SK-N-SH (cell line): ENCODE measurements at regions not wholly inside any gene's neighbourhood (a gene's known extent, or its start where the extent isn't known, plus 50 kb on each side); places are given as distances from the start of the nearest gene placed in this dataset.

ENCODE experiments used
- CTCF ChIA-PET: fragments of 300-600, 350-600 bp; formaldehyde crosslinking; extraction: SDS; loops from one replicate; lab custom pipeline; 2021; lab: Yijun Ruan, JAX
- POLR2A ChIA-PET: fragments of 350-600 bp; sonication (Branson Sonifier 250); formaldehyde crosslinking; extraction: SDS; loops from one replicate; lab custom pipeline; 2020; ENCODE audit warnings: antibody characterized with exemption, inconsistent platforms; lab: Yijun Ruan, JAX
- DNase-seq: peaks from one replicate; pipeline ENCODE4 v3.0.0; 2012
- H2AFZ ChIP-seq: fragments of 200-600 bp; sonication (generic); 2 replicates; pipeline ENCODE4 v1.8.1; 2016; ENCODE audit warnings: antibody characterized with exemption, mild to moderate bottlenecking, low read depth
- H3F3A ChIP-seq: fragments of 200-600 bp; sonication (generic); replicated peaks from 2 replicates; pipeline ENCODE3; 2016; ENCODE audit warnings: antibody characterized with exemption, mild to moderate bottlenecking; ENCODE audit not compliant: insufficient read depth
- H3K27ac ChIP-seq, 2 experiments: fragments of 200-500 bp in 1 of 2; fragments of 200-600 bp in 1 of 2; sonication (Bioruptor generic) in 1 of 2; sonication (generic), shearing (Covaris generic) in 1 of 2; 2 replicates each; pipeline versions ENCODE4 v1.5.1 to v1.6.1; 2014 to 2016; ENCODE audit warnings: low read depth in 2 of 2, inconsistent platforms in 1 of 2, low read length in 1 of 2, mild to moderate bottlenecking in 1 of 2, mixed read lengths in 1 of 2
- H3K27me3 ChIP-seq: fragments of 200-600 bp; sonication (generic), shearing (Covaris generic); 2 replicates; pipeline ENCODE4 v1.6.1; 2016; ENCODE audit warnings: mixed run types; ENCODE audit not compliant: insufficient read depth
- H3K36me3 ChIP-seq, 2 experiments: fragments of 200-500 bp in 1 of 2; fragments of 200-600 bp in 1 of 2; sonication (Bioruptor generic) in 1 of 2; sonication (generic) in 1 of 2; replicated peaks in 1 of 2; 2 replicates each; pipeline versions ENCODE3 to v1.5.1; 2014 to 2016; ENCODE audit warnings: low read length in 1 of 2, mild to moderate bottlenecking in 1 of 2; ENCODE audit not compliant: insufficient read depth in 2 of 2, control insufficient read depth in 1 of 2
- H3K4me1 ChIP-seq, 2 experiments: fragments of 200-500 bp in 1 of 2; fragments of 200-600 bp in 1 of 2; sonication (Bioruptor generic) in 1 of 2; sonication (generic), shearing (Covaris generic) in 1 of 2; 2 replicates each; pipeline versions ENCODE4 v1.5.1 to v1.6.1; 2014 to 2016; ENCODE audit warnings: low read depth in 1 of 2, low read length in 1 of 2, mixed run types in 1 of 2; ENCODE audit not compliant: insufficient read depth in 2 of 2, control insufficient read depth in 1 of 2
- H3K4me2 ChIP-seq: fragments of 200-600 bp; sonication (generic), shearing (Covaris generic); 2 replicates; pipeline ENCODE4 v1.6.1; 2017; ENCODE audit warnings: mixed run types
- H3K4me3 ChIP-seq, 2 experiments: fragments of 200-500 bp in 1 of 2; fragments of 200-600 bp in 1 of 2; sonication (Bioruptor generic) in 1 of 2; sonication (generic), shearing (Covaris generic) in 1 of 2; 2 replicates each; pipeline versions ENCODE4 v1.5.1 to v1.8.1; 2014 to 2016; ENCODE audit warnings: low read depth in 2 of 2, inconsistent platforms in 1 of 2, low read length in 1 of 2, mild to moderate bottlenecking in 1 of 2, mixed read lengths in 1 of 2, moderate library complexity in 1 of 2
- H3K79me2 ChIP-seq: fragments of 200-600 bp; sonication (generic); 2 replicates; pipeline ENCODE4 v1.8.1; 2017; ENCODE audit warnings: mild to moderate bottlenecking; ENCODE audit not compliant: insufficient read depth
- H3K9ac ChIP-seq: fragments of 200-600 bp; sonication (generic); 2 replicates; pipeline ENCODE4 v1.6.1; 2017; ENCODE audit warnings: mixed run types
- H3K9me2 ChIP-seq: fragments of 200-600 bp; sonication (generic); 2 replicates; pipeline ENCODE4 v1.6.1; 2017; ENCODE audit warnings: mixed run types
- H3K9me3 ChIP-seq: fragments of 200-600 bp; sonication (generic); 2 replicates; pipeline ENCODE4 v1.6.1; 2017; ENCODE audit warnings: mixed run types, mild to moderate bottlenecking, moderate library complexity
- H4K20me1 ChIP-seq: fragments of 200-600 bp; sonication (generic); 2 replicates; pipeline ENCODE4 v1.6.1; 2017; ENCODE audit warnings: mild to moderate bottlenecking, mixed run types; ENCODE audit not compliant: insufficient read depth
- CHD2 ChIP-seq: fragments of 150-350 bp; IDR thresholded peaks from 2 replicates; pipeline ENCODE4 v1.6.1; 2018; ENCODE audit warnings: low read length; ENCODE audit not compliant: partially characterized antibody
- ELF1 ChIP-seq: IDR thresholded peaks from 2 replicates; pipeline ENCODE4 v1.4.0; 2012
- EP300 ChIP-seq, 2 experiments: IDR thresholded peaks; 2 replicates each; pipeline versions ENCODE4 v1.4.0 to v1.6.1; 2012; ENCODE audit warnings: borderline replicate concordance in 1 of 2, low read depth in 1 of 2, low read length in 1 of 2
- EZH2phosphoT487 ChIP-seq: fragments of 200-600 bp; sonication (generic); IDR thresholded peaks from 2 replicates; pipeline ENCODE4 v1.6.1; 2017; ENCODE audit warnings: low read depth, mixed run types, mild to moderate bottlenecking, antibody characterized with exemption, moderate library complexity, borderline replicate concordance
- FOSL2 ChIP-seq: IDR thresholded peaks from 2 replicates; pipeline ENCODE4 v1.4.0; 2012; ENCODE audit warnings: low read depth, mild to moderate bottlenecking, moderate library complexity, borderline replicate concordance
- FOXJ3 ChIP-seq: sonication (generic); formaldehyde crosslinking; IDR thresholded peaks from 2 replicates; pipeline ENCODE4 v1.5.1; 2020; ENCODE audit warnings: mild to moderate bottlenecking, missing genetic modification reagents
- FOXM1 ChIP-seq: IDR thresholded peaks from 2 replicates; pipeline ENCODE4 v1.4.0; 2012; ENCODE audit warnings: low read depth, mild to moderate bottlenecking
- GABPA ChIP-seq: IDR thresholded peaks from 2 replicates; pipeline ENCODE4 v1.4.0; 2012; ENCODE audit warnings: low read depth, mild to moderate bottlenecking
- IRF3 ChIP-seq: fragments of 150-350 bp; IDR thresholded peaks from 2 replicates; pipeline ENCODE4 v1.6.1; 2016; ENCODE audit warnings: mild to moderate bottlenecking, low read depth, low read length
- MAX ChIP-seq: IDR thresholded peaks from 2 replicates; pipeline ENCODE4 v1.4.0; 2012; ENCODE audit warnings: low read depth
- MEF2A ChIP-seq: IDR thresholded peaks from 2 replicates; pipeline ENCODE4 v1.4.0; 2012; ENCODE audit warnings: low read depth, borderline replicate concordance
- MXI1 ChIP-seq: IDR thresholded peaks from 2 replicates; pipeline ENCODE4 v1.6.1; 2012; ENCODE audit warnings: mild to moderate bottlenecking, low read depth, low read length, improper control_type of control experiment
- NRF1 ChIP-seq: IDR thresholded peaks from 2 replicates; pipeline ENCODE4 v1.6.1; 2012; ENCODE audit warnings: low read depth, mild to moderate bottlenecking, low read length
- POLR2AphosphoS5 ChIP-seq: IDR thresholded peaks from 2 replicates; pipeline ENCODE4 v1.6.1; 2012; ENCODE audit warnings: low read depth, low read length
- RAD21 ChIP-seq: IDR thresholded peaks from 2 replicates; pipeline ENCODE4 v1.6.1; 2012; ENCODE audit warnings: mild to moderate bottlenecking, low read length
- RCOR1 ChIP-seq: fragments of 150-350 bp; IDR thresholded peaks from 2 replicates; pipeline ENCODE4 v1.6.1; 2017; ENCODE audit warnings: antibody characterized with exemption, low read length
- REST ChIP-seq: IDR thresholded peaks from 2 replicates; pipeline ENCODE4 v1.6.1; 2012; ENCODE audit warnings: mild to moderate bottlenecking, low read depth, low read length, moderate library complexity
- RFX5 ChIP-seq: IDR thresholded peaks from 2 replicates; pipeline ENCODE4 v1.6.1; 2012; ENCODE audit warnings: mild to moderate bottlenecking, improper control_type of control experiment, low read length
- TCF12 ChIP-seq: IDR thresholded peaks from 2 replicates; pipeline ENCODE4 v1.4.0; 2012
- TEAD4 ChIP-seq: IDR thresholded peaks from 2 replicates; pipeline ENCODE4 v1.4.0; 2012; ENCODE audit warnings: mild to moderate bottlenecking, borderline replicate concordance; ENCODE audit not compliant: insufficient read depth
- YY1 ChIP-seq: IDR thresholded peaks from 2 replicates; pipeline ENCODE4 v1.4.0; 2012; ENCODE audit warnings: low read depth, mild to moderate bottlenecking
- WGBS: methylation state at CpG from one replicate; pipeline ENCODE4 v1.1.6; 2017; ENCODE audit warnings: low lambda C conversion rate; 5-methylcytosine and 5-hydroxymethylcytosine counted together
- TF ChIP-seq, protein P1 (sequence below): IDR thresholded peaks from 2 replicates; pipeline ENCODE4 v1.4.0; 2012; ENCODE audit warnings: low read depth, borderline replicate concordance
- TF ChIP-seq, protein P2 (sequence below): fragments of 200-600 bp; sonication (generic); IDR thresholded peaks from 2 replicates; pipeline ENCODE4 v1.6.1; 2017; ENCODE audit warnings: antibody characterized with exemption, mild to moderate bottlenecking, moderate library complexity

DNA sequence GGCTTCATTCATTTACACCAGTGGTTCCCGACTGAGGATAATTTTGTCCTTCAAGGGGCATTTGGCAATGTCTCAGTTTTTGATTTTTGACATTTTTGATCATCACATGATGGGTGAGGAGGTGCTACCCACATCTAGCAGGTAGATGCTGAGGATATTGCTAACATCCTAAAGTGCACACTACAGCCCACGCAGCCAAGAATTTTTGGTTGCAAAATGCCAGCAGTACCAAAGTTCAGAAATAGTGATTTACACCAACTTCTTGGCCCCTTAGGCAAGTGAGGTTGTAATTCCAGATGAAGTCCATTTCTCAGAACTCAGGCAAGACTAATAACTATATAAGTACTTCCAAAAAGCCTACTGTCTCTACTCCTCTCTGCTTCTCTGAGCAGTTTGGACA is 80.1 kb upstream of the TSHZ2 start:
- Histone ChIP-seq H3K36me3 (no peaks in the 10 kb centered on the region), H3K27ac (no peak overlapping the region), H3K9me3 (no peaks in the 10 kb centered on the region), H3K9ac (no peak overlapping the region), H3K27me3 (no peaks in the 10 kb centered on the region), H2AFZ (no peak overlapping the region), H3K4me1 (peaks cover 0 to 13% of the 10 kb centered on the region in 2 experiments; a peak in 1 of 4 replicates), H3K79me2 (no peaks in the 10 kb centered on the region), H3K9me2 (0 out of 2 replicates have a peak, but pooled peaks cover 2% of the 10 kb centered on the region), H3K4me2 (no peak overlapping the region), H3K4me3 (no peak overlapping the region), H4K20me1 (no peaks in the 10 kb centered on the region), H3F3A (no peaks in the 10 kb centered on the region)
- WGBS: 57% methylated on average over 2 of the region's 2 CpGs
- CTCF ChIA-PET: no interaction called here
- POLR2A ChIA-PET: no interaction called here
- TF ChIP-seq FOXM1: no peak
- TF ChIP-seq MXI1: no peak
- TF ChIP-seq, protein P1, sequence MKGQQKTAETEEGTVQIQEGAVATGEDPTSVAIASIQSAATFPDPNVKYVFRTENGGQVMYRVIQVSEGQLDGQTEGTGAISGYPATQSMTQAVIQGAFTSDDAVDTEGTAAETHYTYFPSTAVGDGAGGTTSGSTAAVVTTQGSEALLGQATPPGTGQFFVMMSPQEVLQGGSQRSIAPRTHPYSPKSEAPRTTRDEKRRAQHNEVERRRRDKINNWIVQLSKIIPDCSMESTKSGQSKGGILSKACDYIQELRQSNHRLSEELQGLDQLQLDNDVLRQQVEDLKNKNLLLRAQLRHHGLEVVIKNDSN: no peak
- TF ChIP-seq TCF12: no peak
- TF ChIP-seq FOXJ3 (CRISPR knock-in tag): no peak
- TF ChIP-seq MAX: no peak
- TF ChIP-seq MEF2A: no peak
- no peak for TF ChIP-seq CHD2
- no peak for TF ChIP-seq FOSL2
- no peak for TF ChIP-seq RCOR1
- TF ChIP-seq POLR2AphosphoS5: no peak
- no peak for TF ChIP-seq EZH2phosphoT487
- no peak for TF ChIP-seq IRF3
- no peak for TF ChIP-seq RFX5
- TF ChIP-seq EP300 (IDR thresholded peaks at IDR 0.05; ENCODE audit: borderline replicate concordance in 1 of 2, low read depth in 1 of 2, low read length in 1 of 2): no peak
- DNase-seq: no peak

DNA sequence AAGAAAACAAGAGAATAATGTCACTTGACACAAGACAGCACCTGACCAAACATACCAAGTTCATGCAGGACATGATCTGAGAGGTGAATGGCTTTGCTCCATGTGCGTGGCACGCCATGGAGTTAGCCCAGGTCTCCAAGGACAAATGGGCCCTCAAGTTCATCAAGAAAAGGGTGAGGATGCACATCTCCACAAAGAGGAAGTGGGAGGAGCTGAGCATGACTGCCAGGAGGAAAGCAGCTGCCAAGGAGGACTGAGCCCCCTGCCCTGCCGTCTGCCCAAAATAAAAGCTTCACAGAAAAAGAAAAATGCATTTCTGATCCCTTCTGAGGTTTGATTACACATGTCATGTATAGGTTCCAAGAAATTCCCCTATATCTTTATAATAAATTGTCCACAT is 82.0 kb upstream of the TSHZ2 start:
- no peak for DNase-seq
- Histone ChIP-seq H2AFZ (no peak overlapping the region), H4K20me1 (no peaks in the 10 kb centered on the region), H3K4me3 (no peak overlapping the region), H3K4me2 (no peak overlapping the region), H3K79me2 (no peaks in the 10 kb centered on the region), H3K9me2 (0 out of 2 replicates have a peak, but pooled peaks cover 2% of the 10 kb centered on the region), H3K27ac (no peak overlapping the region), H3F3A (no peaks in the 10 kb centered on the region), H3K9ac (no peak overlapping the region), H3K4me1 (peaks cover 0 to under 1% of the 10 kb centered on the region in 2 experiments; a peak in 1 of 4 replicates), H3K36me3 (no peaks in the 10 kb centered on the region), H3K27me3 (no peaks in the 10 kb centered on the region), H3K9me3 (no peaks in the 10 kb centered on the region)
- ChIA-PET CTCF (no interaction called here), POLR2A (no interaction called here)
- 48% methylated on average over 3 of the region's 3 CpGs for WGBS
- TF ChIP-seq ELF1 (no peak), YY1 (no peak), FOXJ3 (CRISPR knock-in tag) (no peak), NRF1 (no peak), GABPA (no peak), FOSL2 (no peak), TEAD4 (no peak), MEF2A (no peak), REST (no peak), RAD21 (no peak)
- TF ChIP-seq, protein P2, sequence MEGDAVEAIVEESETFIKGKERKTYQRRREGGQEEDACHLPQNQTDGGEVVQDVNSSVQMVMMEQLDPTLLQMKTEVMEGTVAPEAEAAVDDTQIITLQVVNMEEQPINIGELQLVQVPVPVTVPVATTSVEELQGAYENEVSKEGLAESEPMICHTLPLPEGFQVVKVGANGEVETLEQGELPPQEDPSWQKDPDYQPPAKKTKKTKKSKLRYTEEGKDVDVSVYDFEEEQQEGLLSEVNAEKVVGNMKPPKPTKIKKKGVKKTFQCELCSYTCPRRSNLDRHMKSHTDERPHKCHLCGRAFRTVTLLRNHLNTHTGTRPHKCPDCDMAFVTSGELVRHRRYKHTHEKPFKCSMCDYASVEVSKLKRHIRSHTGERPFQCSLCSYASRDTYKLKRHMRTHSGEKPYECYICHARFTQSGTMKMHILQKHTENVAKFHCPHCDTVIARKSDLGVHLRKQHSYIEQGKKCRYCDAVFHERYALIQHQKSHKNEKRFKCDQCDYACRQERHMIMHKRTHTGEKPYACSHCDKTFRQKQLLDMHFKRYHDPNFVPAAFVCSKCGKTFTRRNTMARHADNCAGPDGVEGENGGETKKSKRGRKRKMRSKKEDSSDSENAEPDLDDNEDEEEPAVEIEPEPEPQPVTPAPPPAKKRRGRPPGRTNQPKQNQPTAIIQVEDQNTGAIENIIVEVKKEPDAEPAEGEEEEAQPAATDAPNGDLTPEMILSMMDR: no peak
